Neural progenitor cell (in vitro differentiated cells): ENCODE measurements at regions not wholly inside any gene's neighbourhood (a gene's known extent, or its start where the extent isn't known, plus 50 kb on each side); places are given as distances from the start of the nearest gene placed in this dataset.

ENCODE experiments used
- DNase-seq: peaks from one replicate; pipeline ENCODE4 v3.0.0-alpha.2; 2016; ENCODE audit warnings: low spot score
- H2AFZ ChIP-seq: fragments of 200-600 bp; sonication (generic); replicated peaks from 2 replicates; pipeline ENCODE4 v1.6.1; 2016; ENCODE audit warnings: antibody characterized with exemption
- H3F3A ChIP-seq: fragments of 200-600 bp; sonication (generic); 2 replicates; pipeline ENCODE4 v1.6.1; 2016; ENCODE audit warnings: antibody characterized with exemption, low read depth
- H3K27ac ChIP-seq: fragments of 200-600 bp; sonication (generic); 2 replicates; pipeline ENCODE4 v1.5.1; 2016; ENCODE audit warnings: mild to moderate bottlenecking
- H3K27me3 ChIP-seq: fragments of 200-600 bp; sonication (generic); 2 replicates; pipeline ENCODE4 v1.6.1; 2016; ENCODE audit warnings: mild to moderate bottlenecking, moderate library complexity
- H3K36me3 ChIP-seq: fragments of 200-600 bp; sonication (generic); 2 replicates; pipeline ENCODE4 v1.5.1; 2016
- H3K4me1 ChIP-seq: fragments of 200-600 bp; sonication (generic); 2 replicates; pipeline ENCODE4 v1.6.1; 2016; ENCODE audit warnings: mixed run types
- H3K4me2 ChIP-seq: fragments of 200-600 bp; sonication (generic); 2 replicates; pipeline ENCODE4 v1.6.1; 2016
- H3K4me3 ChIP-seq: fragments of 200-600 bp; sonication (generic); 2 replicates; pipeline ENCODE4 v1.5.1; 2016
- H3K79me2 ChIP-seq: fragments of 200-600 bp; sonication (generic); 2 replicates; pipeline ENCODE4 v1.6.1; 2016; ENCODE audit warnings: low read depth
- H3K9ac ChIP-seq: fragments of 200-600 bp; sonication (generic); 2 replicates; pipeline ENCODE4 v1.6.1; 2016
- H3K9me3 ChIP-seq: fragments of 200-600 bp; sonication (generic); 2 replicates; pipeline ENCODE4 v1.5.1; 2016; ENCODE audit warnings: low read depth
- H4K20me1 ChIP-seq: fragments of 200-600 bp; sonication (generic); 2 replicates; pipeline ENCODE4 v1.6.1; 2016; ENCODE audit warnings: low read depth
- H3K27ac Mint-ChIP-seq: 3 replicates; pipeline ENCODE4 v1.8.0; 2021; ENCODE audit warnings: mixed read lengths
- H3K27me3 Mint-ChIP-seq: 2 replicates; pipeline ENCODE4 v1.8.0; 2022; ENCODE audit warnings: low read depth, mild to moderate bottlenecking, inconsistent platforms, moderate library complexity, mixed read lengths; ENCODE audit not compliant: insufficient read depth
- H3K36me3 Mint-ChIP-seq: 3 replicates; pipeline ENCODE4 v1.8.0; 2021; ENCODE audit warnings: mixed read lengths
- H3K4me1 Mint-ChIP-seq: 3 replicates; pipeline ENCODE4 v1.8.0; 2021; ENCODE audit warnings: mixed read lengths
- H3K4me3 Mint-ChIP-seq: 3 replicates; pipeline ENCODE4 v1.8.0; 2021; ENCODE audit warnings: mild to moderate bottlenecking, moderate library complexity, mixed read lengths
- H3K9me3 Mint-ChIP-seq: 3 replicates; pipeline ENCODE4 v1.8.0; 2020; ENCODE audit warnings: mixed read lengths
- EZH2 ChIP-seq: fragments of 200-600 bp; sonication (generic); IDR thresholded peaks from 2 replicates; pipeline ENCODE4 v1.6.1; 2017; ENCODE audit warnings: antibody characterized with exemption, mild to moderate bottlenecking, moderate library complexity
- EZH2phosphoT487 ChIP-seq: fragments of 200-600 bp; sonication (generic); IDR thresholded peaks from 2 replicates; pipeline ENCODE4 v1.6.1; 2017; ENCODE audit warnings: antibody characterized with exemption
- TF ChIP-seq, protein P1 (sequence below): fragments of 200-600 bp; sonication (generic); IDR thresholded peaks from 2 replicates; pipeline ENCODE4 v1.5.1; 2017; ENCODE audit warnings: antibody characterized with exemption, mild to moderate bottlenecking

DNA sequence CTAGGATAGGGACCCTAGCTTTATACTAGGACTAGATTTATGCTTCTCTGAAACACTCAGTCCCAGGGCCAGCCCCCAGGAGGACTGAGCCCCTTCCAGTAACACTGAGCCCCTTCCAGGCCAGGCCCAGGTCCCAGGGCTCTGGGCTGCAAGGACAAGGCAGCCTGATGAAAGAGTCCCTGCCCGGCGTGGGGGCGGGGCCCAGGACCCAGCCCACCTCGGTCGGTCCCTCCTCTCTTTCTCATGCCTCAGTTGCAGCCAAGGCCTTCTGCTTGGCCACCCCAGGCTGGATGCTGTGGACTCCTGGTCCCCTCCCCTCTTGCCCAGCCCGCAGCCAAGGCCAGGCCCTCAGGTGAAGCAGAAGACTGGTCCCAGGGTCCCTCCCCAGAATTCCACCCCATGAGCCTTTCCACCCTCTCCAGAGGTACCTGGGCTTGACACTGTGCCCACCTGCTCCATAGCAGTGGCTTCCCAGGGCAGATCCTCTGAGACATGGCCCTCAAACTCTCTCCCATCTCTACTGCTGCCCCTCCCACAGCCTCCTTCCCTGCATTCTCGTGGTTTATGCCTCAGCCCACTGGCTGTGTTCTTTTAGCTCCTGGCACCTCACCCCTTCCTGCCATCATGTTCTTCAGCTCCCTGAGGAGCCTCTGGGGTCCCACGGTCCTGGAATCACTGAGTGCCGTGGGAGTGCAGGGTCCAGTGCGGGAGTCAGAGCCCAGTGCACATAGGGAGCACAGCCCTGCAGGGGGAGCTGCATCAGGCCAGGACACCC, 53.6 kb upstream of the C1QTNF9B start:
- peaks cover 2% of the 10 kb centered on the region for H3K9me3 Mint-ChIP-seq

DNA sequence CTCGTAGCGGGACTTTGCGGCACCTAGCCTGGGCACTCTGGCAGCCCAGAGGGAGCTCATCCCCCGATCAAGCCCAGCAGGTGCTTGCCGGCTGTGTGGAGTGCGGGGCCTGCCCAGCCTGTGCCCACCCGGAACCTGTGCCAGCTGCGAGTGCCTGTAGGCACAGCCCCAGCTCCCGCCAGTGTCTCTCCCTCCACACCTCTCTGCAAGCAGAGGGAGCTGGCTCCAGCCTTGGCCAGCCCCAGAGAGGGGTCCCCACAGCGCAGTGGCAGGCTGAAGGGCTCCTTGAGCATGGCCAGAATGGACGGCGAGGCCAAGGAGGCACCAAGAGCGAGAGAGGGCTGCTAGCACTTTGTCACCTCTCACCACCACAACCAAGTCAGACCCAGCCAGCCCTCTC, 55.5 kb upstream of the C1QTNF9B start:
- H4K20me1 ChIP-seq: no peaks in the 10 kb centered on the region
- H3K9ac ChIP-seq: no peak overlapping the region
- H3K4me1 ChIP-seq: no peaks in the 10 kb centered on the region
- no peaks in the 10 kb centered on the region for H3K36me3 ChIP-seq
- peaks cover 2% of the 10 kb centered on the region for H3K27me3 Mint-ChIP-seq
- no peak overlapping the region for H2AFZ ChIP-seq
- TF ChIP-seq EZH2: no peak
- TF ChIP-seq EZH2phosphoT487: no peak
- TF ChIP-seq, protein P1, sequence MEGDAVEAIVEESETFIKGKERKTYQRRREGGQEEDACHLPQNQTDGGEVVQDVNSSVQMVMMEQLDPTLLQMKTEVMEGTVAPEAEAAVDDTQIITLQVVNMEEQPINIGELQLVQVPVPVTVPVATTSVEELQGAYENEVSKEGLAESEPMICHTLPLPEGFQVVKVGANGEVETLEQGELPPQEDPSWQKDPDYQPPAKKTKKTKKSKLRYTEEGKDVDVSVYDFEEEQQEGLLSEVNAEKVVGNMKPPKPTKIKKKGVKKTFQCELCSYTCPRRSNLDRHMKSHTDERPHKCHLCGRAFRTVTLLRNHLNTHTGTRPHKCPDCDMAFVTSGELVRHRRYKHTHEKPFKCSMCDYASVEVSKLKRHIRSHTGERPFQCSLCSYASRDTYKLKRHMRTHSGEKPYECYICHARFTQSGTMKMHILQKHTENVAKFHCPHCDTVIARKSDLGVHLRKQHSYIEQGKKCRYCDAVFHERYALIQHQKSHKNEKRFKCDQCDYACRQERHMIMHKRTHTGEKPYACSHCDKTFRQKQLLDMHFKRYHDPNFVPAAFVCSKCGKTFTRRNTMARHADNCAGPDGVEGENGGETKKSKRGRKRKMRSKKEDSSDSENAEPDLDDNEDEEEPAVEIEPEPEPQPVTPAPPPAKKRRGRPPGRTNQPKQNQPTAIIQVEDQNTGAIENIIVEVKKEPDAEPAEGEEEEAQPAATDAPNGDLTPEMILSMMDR: no peak
- H3K27ac Mint-ChIP-seq: no peak overlapping the region
- H3K9me3 Mint-ChIP-seq: no peaks in the 10 kb centered on the region
- no peak overlapping the region for H3K4me3 Mint-ChIP-seq
- no peak overlapping the region for H3K4me3 ChIP-seq
- no peaks in the 10 kb centered on the region for H3K36me3 Mint-ChIP-seq
- no peak overlapping the region for H3K4me2 ChIP-seq
- H3K79me2 ChIP-seq: no peaks in the 10 kb centered on the region
- no peak for DNase-seq
- H3K9me3 ChIP-seq: no peaks in the 10 kb centered on the region
- H3K27ac ChIP-seq: no peak overlapping the region
- H3K4me1 Mint-ChIP-seq: no peaks in the 10 kb centered on the region
- H3F3A ChIP-seq: no peaks in the 10 kb centered on the region
- H3K27me3 ChIP-seq: no peaks in the 10 kb centered on the region

More for the DNA sequence above, 53.6 kb upstream of the C1QTNF9B start:
- Mint-ChIP-seq H3K36me3 (no peaks in the 10 kb centered on the region), H3K27ac (no peak overlapping the region), H3K27me3 (peaks cover 7% of the 10 kb centered on the region), H3K4me1 (no peaks in the 10 kb centered on the region), H3K4me3 (no peak overlapping the region)
- Histone ChIP-seq H3K9ac (no peak overlapping the region), H2AFZ (no peak overlapping the region), H3K4me1 (no peaks in the 10 kb centered on the region), H3K4me2 (no peak overlapping the region), H3K79me2 (no peaks in the 10 kb centered on the region), H3F3A (no peaks in the 10 kb centered on the region), H3K4me3 (no peak overlapping the region), H3K27me3 (no peaks in the 10 kb centered on the region), H3K9me3 (no peaks in the 10 kb centered on the region), H4K20me1 (no peaks in the 10 kb centered on the region), H3K36me3 (no peaks in the 10 kb centered on the region), H3K27ac (no peak overlapping the region)
- no peak for DNase-seq
- TF ChIP-seq EZH2phosphoT487: no peak
- TF ChIP-seq, protein P1: peak; percentile 10
- no peak for TF ChIP-seq EZH2

DNA sequence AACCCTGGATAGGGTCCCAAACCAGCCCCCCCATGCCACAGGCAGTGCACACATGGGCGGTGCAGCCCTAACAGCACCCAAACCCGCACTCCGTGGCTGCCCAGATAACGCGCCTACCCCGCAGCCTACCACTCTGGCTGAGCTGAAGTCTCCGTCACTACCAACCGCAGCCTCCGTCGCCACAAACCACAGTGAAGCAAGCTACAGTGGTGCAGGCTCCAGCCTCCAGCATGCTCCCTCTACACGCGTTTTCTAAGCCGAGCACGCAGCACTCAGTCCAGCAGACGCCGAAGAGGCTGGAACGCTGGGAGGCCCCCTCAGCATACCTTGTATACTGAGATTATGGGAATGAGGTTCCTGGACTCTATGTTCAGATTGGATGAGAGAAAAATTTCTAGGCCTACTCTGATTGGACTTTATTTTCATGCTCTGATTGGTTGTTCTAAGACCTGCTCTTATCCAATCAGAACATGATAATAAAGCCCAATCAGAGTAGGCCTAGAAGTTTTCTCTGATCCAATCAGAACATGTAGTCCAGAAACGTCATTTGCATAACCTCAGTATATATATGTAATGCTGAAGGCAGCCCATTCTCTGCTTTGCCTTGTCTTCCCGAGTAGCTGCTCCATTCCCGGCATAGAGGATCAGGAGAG, 56.7 kb upstream of the C1QTNF9B start:
- Histone ChIP-seq H3K4me3 (no peak overlapping the region), H3F3A (no peaks in the 10 kb centered on the region), H3K36me3 (no peaks in the 10 kb centered on the region), H3K27ac (no peak overlapping the region), H3K4me1 (no peaks in the 10 kb centered on the region), H2AFZ (no peak overlapping the region), H3K9me3 (no peaks in the 10 kb centered on the region), H4K20me1 (no peaks in the 10 kb centered on the region), H3K79me2 (no peaks in the 10 kb centered on the region), H3K9ac (no peak overlapping the region), H3K4me2 (no peak overlapping the region), H3K27me3 (no peaks in the 10 kb centered on the region)
- H3K9me3 Mint-ChIP-seq: no peaks in the 10 kb centered on the region
- DNase-seq: no peak
- TF ChIP-seq, protein P1: no peak
- no peak for TF ChIP-seq EZH2
- TF ChIP-seq EZH2phosphoT487: no peak
- peaks cover 4% of the 10 kb centered on the region for H3K4me1 Mint-ChIP-seq
- H3K27me3 Mint-ChIP-seq: peaks cover 2% of the 10 kb centered on the region
- H3K36me3 Mint-ChIP-seq: no peaks in the 10 kb centered on the region
- H3K27ac Mint-ChIP-seq: no peak overlapping the region
- H3K4me3 Mint-ChIP-seq: peak overlapping the region; percentile 15
